HG03520 (cell line): ENCODE measurements at regions not wholly inside any gene's neighbourhood (a gene's known extent, or its start where the extent isn't known, plus 50 kb on each side); places are given as distances from the start of the nearest gene placed in this dataset.

Experiments
- ATAC-seq: cut with Tn5 transposase; IDR thresholded peaks from one replicate; pipeline ENCODE4 v1.9.1; 2021; ENCODE audit warnings: mild to moderate bottlenecking, moderate library complexity; ENCODE audit not compliant: unreplicated experiment

DNA sequence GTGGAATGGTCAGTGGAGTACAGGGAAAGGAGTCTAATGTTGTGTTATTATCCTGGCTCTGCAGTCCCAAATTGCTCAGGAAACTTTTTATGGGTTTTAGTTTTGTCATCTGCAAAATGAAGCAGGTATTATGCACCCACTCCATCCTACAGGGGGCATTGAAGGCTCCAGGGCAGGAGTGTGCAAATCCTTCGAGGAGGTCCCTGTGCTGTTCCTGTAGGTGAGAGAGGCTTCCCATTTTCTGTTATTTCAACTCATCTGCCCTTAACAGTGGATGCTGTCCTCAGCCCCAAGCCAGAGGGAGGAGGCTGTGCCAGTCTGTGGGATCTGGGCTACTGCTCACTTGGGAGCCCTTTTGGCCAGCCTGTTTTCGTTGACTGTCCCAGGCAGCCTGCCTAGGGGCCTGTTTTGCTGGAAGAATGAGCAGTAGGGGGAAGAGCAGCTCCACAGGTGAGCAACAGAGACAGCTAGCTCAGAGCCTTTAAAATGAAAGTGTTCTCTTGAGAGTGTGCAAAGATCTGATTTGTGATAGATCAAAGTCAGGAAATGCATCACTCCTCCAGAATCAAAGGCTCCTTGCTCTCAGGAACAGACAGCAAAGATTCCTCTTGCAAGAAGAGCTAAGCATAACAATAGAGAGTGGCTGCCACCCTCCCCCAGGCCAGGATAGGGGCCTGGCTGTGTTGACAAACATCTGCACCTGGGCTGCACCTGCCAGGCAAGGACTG is 317.6 kb upstream of the PROX1 start:
- ATAC-seq, result no peak

DNA sequence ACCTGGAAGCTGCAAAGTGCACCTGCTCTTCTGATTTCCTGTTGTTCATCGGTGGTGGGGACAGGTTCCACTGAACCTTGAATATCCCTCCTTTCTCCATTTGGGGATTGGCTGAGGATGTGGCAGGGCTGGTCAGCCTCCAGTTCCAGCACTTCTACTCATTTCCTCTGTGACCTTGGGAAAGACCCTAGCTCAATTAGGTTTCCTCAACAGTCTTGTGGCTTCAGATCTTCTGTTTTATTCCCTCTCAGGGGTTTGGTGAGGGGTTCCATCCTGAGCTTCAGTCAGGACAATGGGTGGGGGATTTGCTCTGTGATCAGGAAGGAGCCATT is 317.1 kb upstream of the PROX1 start:
- ATAC-seq, result no peak

DNA sequence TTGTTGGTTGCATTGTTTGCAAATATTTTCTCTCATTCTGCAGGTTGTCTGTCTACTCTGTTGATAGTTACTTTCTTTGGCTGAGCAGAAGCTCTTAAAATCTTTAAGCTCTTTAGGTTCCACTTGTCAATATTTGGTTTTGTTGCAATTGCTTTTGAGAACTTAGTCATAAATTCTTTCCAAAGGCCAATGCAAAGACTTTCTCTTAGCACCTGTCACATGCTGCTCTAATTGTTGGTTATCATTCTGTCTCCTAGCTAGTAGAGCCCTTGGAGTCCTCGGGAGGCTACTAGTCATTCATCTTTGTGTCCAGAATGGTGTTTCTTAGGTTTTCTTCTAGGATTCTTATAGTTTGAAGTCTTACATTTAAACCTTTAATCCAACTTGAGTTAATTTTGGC is 312.7 kb upstream of the PROX1 start:
- ATAC-seq, result no peak

DNA sequence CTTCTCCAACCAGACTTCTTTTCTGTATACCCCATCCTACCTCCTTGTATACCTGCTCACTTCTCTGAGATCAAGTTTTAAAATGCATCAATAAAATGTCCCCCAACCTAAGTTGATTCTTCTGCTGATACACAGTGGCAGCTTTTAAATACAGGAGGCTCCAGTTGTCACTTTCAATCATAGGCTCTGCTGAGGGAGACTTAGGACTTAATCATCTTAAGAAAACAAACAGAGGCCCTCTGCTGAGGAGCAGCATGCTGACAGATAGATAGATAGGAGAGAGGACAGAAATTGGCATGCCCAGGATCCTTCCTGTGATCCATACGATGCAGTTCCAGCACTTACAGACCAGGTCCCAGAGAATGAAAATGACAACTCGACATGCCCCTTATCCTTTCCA is 311.0 kb upstream of the PROX1 start:
- ATAC-seq, result no peak

DNA sequence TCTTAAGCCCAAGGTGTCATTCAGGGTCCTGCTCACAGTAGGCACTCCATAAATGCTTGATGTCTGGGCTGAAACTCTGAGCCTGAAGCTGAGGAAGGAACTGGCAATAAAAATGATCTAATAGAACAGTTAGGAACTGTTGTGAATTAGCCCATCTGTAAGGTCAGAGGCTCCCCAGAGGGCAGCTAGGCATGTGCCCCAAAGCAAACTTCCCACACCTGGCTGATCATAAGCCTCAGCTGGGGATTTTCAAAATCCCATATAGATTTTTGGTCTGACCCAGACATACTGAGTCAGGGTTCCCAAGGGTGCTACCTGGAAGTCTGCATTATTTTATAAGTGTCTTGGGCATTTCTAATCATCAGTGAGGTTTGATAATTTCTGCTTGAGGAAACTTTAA is 309.4 kb upstream of the PROX1 start:
- ATAC-seq, result no peak

DNA sequence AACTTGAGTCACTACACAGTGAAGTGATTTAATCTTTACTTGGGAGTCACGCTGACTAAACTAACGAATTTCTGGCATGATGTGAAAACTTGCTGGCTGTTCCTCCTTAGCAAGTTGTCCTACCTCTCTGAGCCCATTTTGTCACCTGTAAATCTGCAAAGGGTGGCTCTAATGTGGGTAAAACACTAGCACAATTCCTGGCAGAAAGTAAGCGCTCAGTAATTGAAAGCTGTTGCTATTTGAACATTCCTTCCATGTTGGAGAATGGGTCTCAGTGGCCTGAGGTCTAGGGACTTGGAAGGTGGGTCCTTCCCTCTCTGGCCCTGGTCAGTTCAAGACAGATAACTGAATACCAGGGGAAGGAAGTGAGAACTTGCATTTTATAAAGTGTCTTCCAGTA is 309.0 kb upstream of the PROX1 start:
- ATAC-seq, result no peak

DNA sequence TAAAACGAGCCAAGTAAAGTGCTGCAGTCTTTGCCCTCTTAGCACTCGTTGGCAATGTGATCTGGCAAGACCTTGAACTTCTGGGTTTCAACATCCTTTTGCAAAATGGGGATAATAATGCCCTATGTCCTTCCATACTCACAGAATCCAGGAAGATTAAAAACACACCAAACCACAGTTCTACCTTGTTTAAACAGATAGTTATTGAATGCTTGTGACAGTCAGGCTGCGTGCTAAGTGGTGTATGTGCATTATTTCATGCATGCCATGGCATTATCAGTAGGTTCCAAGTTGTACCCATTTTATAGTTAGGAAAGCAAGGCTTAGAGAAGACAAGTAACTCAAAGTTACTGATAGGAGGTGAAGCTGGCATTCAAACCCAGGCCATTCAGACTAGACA is 308.6 kb upstream of the PROX1 start:
- no peak for ATAC-seq

DNA sequence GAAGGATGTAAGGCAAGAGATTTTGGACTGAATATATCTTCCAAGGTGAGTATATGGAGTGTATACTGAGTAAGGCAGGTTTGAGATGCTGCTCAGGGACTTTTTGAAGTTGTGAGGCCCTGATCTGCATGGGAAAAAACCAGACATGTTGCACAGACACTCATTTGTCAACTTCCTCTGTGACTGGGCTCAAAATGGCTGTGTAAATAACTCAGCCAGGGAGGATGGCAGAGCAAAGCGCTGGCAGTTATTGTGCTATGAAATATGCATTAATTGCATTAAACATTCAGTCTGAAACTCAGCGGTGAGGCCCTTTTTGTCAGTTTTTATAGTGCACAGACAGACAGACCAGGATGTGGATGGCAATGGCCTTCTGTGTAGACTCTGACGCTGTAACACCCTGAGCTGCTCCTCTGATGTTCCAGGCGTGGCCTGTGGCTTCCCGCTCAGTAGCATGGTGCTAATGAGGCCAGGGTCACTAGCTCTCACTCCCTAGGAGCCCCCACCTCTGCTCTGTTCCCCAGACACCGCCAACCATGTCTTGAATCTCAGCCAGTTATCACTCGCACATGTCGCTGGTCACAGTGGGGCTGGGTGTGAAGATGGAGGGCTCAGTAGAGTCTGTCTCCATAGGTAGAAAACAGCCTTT is 307.0 kb upstream of the PROX1 start:
- ATAC-seq, result no peak

DNA sequence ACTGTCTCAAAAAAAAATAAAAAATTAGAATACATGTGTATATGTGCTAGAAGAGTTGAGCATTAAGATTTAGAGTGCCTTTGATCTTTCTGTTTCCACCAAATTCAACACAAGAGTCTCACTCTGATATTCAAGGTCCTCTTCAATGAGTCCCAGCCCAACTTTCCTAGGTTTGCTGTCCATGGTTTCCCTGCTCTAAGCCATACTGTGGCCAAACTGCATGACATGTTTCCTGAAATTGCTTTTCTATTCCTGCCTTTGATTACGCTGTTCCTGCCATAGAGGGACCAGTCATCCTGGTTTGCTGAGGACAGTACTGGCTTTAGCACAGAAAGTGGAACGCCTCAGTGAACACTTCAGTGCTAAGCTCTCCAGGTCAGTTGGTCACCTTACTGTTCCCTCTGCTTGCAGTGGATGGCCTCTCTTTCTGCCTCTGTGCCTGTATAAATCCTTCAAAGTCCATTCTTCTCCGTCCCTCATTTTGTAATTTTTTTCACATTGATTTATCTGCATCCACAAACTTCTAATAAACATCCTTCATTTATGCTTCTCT is 305.9 kb upstream of the PROX1 start:
- no peak for ATAC-seq

DNA sequence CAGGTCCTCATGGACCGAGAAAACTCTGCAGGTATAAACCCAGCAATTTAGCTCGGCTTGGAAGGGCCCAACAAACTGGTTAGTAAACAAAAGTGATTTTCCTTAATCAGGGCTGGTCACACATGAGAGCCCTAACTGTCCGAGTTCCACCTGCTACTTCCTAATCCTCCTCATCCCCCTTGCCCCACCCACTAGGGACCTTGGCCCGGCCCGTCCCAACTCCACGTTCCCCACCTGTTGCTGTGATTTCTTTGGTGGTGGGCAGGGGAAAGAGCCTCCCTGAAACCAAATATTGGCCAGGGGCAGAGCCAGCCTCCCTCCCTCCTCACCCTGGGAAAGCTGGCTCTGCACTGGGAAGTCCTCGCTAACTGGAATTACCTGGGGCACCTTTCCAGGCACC is 304.2 kb upstream of the PROX1 start:
- no peak for ATAC-seq

DNA sequence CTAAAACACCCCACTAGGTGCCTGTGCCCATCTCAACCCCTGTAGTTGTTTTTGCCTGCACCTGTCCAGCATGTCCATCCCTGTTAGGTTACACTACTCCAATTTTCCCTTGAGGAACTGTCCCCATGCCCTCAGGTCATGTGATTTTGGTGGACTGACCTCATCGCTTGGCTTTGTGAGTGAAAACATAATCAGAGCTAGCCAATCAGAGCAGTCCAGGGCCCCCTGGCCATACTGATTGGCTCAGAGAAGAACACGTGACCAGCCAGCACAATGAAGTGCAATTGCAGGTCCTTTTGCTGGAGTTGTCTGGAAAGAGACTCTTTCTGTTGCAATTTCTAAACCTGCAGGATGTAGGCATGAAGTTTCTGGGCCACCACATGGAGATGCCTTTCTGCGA is 303.3 kb upstream of the PROX1 start:
- no peak for ATAC-seq

DNA sequence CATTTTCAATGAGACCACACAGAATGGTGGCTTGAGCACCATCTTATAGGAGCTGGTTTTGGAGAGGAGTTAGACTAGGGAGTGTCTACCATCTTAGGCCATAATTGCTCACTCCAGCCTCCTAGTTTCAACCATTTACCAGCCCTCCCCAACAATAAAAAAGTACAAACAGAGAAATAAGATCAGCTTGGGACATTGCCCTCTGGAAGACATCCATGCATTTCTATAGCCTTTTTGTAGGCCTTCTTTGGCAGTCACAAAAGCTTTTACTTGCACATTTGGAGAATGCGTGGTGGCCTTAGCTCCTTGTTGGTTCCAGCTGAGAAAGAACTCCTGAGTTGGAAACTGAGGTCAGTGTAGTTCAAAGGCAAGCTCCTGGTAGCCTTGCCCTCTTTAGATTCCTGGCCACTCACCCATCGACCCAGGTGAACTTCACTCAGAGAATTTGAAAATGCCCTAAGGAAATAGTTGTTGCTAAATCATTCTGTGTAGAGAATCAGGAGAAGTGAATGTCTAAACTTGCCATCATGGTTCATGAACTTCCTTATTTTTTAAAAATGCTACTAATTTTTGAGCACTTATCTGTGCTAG is 301.7 kb upstream of the PROX1 start:
- no peak for ATAC-seq

DNA sequence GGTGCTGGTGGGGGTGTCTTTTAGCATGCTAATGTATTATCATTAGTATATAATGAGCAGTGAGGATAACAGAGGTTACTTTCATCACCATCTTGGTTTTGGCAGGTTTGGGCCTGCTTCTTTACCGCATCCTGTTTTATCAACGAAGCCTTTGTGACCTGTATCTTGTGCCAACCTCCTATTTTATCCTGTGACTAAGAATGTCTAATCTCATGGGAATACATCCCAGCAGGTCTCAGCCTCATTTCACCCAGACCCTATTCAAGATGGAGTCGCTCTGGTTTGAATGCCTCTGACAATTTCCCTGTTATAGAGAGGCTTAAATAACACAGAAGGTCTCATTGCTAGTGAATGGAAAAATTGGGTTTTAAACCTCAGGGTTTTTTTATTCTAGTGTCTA is 300.8 kb upstream of the PROX1 start:
- ATAC-seq, result no peak

DNA sequence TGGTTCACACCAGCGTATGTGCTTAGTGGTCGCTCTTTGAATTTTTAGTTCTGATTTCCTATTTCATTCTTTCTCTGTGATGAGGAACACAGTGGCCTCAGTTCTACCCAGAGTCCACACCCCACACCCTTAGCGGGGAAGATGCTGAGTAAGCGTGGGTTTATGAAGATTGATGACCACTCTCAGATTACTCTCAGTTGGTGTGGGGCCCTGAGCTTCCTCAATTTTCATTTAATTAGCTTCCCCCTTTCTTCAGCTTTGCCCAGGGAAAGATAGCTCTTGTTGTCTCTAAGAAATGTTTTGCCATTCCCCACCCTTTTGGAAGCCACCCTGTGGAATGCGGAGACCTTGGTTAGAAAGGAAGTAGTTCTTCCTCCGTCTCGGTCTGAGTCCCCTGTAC is 299.9 kb upstream of the PROX1 start:
- no peak for ATAC-seq

DNA sequence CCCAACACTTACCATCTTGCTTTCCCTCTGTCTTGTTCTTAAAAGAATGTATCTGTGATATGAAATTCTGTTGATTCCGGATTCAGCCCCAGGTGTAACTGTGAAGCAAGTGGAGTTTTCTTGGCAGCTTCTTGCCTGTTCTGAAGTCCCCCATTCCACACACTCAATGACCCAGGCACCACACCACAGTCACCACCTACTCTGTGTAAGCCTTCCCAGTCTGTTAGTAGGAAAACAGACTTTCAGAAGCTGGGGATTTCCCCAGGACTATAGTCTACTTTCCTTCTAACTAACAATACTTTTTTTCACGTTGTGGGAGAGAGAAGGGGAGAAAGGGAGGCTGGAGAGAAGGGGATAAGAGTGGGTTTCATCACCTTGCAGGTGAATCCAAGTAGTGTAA is 299.1 kb upstream of the PROX1 start:
- no peak for ATAC-seq

DNA sequence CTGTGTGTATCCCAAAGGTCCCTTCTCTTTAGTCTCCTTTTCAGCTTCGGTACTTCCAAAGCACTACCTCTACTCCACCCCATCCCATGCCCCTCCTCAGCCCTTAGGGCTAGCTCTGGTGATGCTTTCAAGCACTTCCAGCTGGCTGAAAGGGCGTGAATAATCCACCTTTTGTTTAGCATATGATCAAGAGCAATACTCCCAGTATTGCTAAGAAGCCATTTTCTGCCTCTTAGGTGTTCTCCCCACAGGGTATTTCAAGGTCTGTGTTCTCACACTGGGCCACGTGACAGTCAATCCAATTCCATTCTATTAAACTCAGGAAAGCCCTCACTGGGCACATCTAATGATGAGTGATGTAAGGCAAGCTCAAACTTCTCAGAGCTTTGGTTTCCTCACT is 298.5 kb upstream of the PROX1 start:
- ATAC-seq, result no peak

DNA sequence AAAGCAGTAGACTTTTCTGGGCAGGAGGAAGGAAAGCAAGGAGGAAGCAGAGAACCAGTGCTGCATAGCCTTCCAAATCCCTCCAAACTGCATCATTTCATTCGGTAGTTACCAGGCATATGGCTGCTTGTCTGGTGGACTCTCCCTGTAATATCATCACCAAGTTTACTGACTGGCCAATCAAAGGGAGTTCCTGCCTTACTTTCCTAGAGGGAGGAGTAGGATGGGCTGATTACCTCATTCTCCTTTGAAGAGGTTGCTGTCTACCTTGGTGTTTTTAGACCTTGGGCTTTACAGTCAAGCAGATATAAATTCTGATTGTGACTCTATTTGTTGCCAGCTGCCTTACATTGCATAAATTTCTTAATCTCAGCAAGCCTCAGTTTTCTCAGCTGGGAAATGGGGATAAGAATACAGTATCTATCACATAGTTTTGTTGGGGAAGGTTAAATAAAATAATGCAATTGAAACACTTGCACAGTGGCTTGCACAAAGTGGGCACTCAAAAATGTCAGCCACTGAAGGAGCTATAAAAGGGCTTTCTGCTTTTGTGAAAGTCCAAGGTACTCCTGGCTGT is 297.3 kb upstream of the PROX1 start:
- no peak for ATAC-seq

DNA sequence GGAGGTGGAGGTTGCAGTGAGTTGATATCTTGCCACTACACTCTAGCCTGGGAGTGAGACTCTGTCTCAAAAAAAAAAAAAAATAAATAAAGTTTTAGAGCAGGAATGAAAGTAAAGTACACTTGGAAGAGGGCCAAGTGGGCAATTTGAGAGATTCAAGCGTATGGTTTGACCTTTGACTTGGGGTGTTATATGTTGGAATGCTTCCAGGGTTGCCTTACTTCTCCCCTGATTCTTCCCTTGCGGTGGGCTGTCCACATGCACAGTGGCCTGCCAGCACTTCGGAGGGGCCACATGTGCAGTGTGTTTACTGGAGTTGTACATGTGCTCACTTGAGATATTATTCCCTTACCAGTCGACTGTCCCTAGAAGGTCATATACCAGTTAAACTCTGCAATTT is 295.5 kb upstream of the PROX1 start:
- ATAC-seq, result no peak

DNA sequence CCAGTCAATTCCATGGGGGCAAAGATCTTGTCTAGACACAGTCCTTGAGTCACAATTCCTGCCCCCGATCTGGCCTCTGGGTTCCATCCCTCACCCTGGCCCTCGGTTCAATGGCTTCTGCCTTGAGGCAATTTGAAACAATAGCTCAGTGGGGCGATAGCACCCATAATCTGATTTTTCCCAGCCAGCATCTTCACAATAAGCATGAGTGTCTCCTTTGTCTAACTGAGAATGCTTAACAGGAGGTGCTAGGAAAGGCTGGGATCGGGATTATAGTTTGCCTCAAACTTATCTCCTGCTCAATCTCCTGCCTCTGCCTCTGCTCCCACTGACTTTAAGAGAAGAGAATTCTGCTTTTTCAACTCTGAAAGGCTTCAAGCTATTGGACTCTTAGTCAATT is 293.9 kb upstream of the PROX1 start:
- no peak for ATAC-seq

DNA sequence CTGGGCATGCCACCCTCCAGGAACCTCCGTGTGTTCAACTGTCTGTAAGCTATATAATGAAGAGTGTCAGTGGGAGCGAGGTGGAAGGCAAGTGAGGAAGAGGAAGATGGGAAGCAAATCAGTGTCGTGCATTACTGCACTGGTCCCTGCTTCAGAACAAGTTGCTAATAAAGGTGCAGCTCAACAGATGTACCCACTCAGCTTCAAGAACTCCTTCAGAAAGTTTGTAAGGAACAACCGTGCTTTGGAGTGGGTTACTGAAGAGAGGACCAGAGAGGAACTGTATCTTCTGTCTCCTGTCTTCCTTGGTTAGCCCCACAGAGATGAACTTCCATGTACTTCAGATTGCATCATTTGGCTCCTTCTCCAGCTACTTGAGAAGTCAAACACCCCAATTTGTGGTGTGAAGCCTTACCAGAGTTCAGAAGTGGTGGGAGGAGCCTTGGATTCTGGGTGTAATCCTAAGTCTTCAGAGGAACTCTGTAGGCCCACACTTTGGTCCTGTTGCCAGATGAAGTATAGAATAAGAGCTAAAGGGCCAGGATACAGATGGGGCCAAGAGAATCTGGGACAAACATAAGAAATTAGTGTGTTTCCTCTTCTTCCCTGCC is 290.5 kb upstream of the PROX1 start:
- no peak for ATAC-seq

DNA sequence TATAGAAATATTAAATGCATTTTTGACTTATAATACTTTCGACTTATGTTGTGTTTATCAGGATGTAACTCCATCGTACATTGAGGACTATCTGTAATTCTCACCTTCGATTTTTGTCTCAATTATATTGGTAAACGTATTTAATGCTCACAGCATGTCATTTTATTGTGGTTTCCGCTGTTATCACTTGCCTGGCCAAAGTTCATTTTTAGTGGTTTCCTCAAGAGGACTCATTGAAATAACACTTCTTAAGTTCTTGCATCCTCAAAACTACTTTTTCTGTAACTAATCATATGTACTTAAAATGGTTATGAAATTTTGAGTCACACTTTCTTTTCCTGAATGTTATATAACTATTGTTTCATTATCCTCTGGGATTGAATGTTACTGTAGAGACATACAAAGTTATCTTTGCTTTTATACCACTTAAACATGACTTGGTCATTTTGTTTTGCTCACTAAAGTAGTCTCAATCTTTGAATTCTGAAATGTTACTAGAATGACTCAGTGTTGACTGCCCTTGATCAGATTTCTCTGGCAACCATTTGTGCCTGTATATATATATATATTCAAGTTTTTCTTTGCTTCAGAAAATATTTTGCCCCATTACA is 289.6 kb upstream of the PROX1 start:
- no peak for ATAC-seq
